ENCODE measurements at regions not wholly inside any gene's neighbourhood (a gene's known extent, or its start where the extent isn't known, plus 50 kb on each side); places are given as distances from the start of the nearest gene placed in this dataset.
"Not testable (repeated sequence)": the region's sequence is repeated elsewhere in the genome, so short reads cannot be mapped to it uniquely, and the experiment has no call there.

- TF ChIP-seq HMGXB4 (CRISPR knock-in tag; IDR thresholded peaks at IDR 0.05), result no peak
- TF ChIP-seq TEAD4 (CRISPR knock-in tag; IDR thresholded peaks at IDR 0.05), result no peak
Observed at GRCh38 chr1:68919075-68919474, 422.2 kb upstream of the DEPDC1 start (continued).

- peak; percentile 61 for DNase-seq (ENCODE audit: low spot score)
- H3K36me3 Mint-ChIP-seq; CTCF ChIA-PET; H3K4me1 Mint-ChIP-seq; H3K4me3 Mint-ChIP-seq; H3K9me3 Mint-ChIP-seq; ATAC-seq; H3K27me3 Mint-ChIP-seq (ENCODE audit: low read depth); POLR2A ChIA-PET: not testable (repeated sequence)
- peak overlapping the region; percentile 74; the same call in 1 of the 2 replicates for H3K27ac Mint-ChIP-seq
- peak; percentile 66; the same call in 1 of the 2 replicates for TF ChIP-seq ZNF281 (CRISPR knock-in tag; IDR thresholded peaks at IDR 0.05)
Observed at GRCh38 chr1:68923475-68924088, 426.7 kb upstream of the DEPDC1 start.

- no peak for DNase-seq (ENCODE audit: low spot score)
- ATAC-seq, result no peak
- ChIA-PET POLR2A (no interaction called here), CTCF (no interaction called here)
- no peak overlapping the region for H3K27ac Mint-ChIP-seq
- H3K9me3 Mint-ChIP-seq, result peaks cover 4% of the 10 kb centered on the region; the same call in 1 of the 2 replicates
- peaks cover 6% of the 10 kb centered on the region; the same call in 1 of the 2 replicates for H3K4me1 Mint-ChIP-seq
- H3K4me3 Mint-ChIP-seq, result no peak overlapping the region
- peaks cover 6% of the 10 kb centered on the region for H3K36me3 Mint-ChIP-seq
- no peaks in the 10 kb centered on the region; the same call in 1 of the 2 replicates for H3K27me3 Mint-ChIP-seq (ENCODE audit: low read depth)
- TF ChIP-seq ESRRA (CRISPR knock-in tag; IDR thresholded peaks at IDR 0.05; ENCODE audit: borderline replicate concordance), result no peak
- no peak for TF ChIP-seq MYBL2 (CRISPR knock-in tag; IDR thresholded peaks at IDR 0.05)
- no peak for TF ChIP-seq GABPB1 (CRISPR knock-in tag; IDR thresholded peaks at IDR 0.05)
- TF ChIP-seq ZNF396 (CRISPR knock-in tag; IDR thresholded peaks at IDR 0.05; ENCODE audit: borderline replicate concordance), result no peak
- TF ChIP-seq ELF4 (CRISPR knock-in tag; IDR thresholded peaks at IDR 0.05; ENCODE audit: low read depth), result no peak
- TF ChIP-seq GTF2I (CRISPR knock-in tag; conservative IDR thresholded peaks at IDR 0.05), result no peak
- TF ChIP-seq FOXP4 (CRISPR knock-in tag; IDR thresholded peaks at IDR 0.05), result no peak
- TF ChIP-seq ZNF263 (CRISPR knock-in tag; IDR thresholded peaks at IDR 0.05; ENCODE audit: low read depth), result no peak
- TF ChIP-seq ZNF121 (CRISPR knock-in tag; IDR thresholded peaks at IDR 0.05), result no peak
- no peak for TF ChIP-seq PRRX2 (CRISPR knock-in tag; IDR thresholded peaks at IDR 0.05)
- TF ChIP-seq ZNF416 (CRISPR knock-in tag; IDR thresholded peaks at IDR 0.05), result no peak
- TF ChIP-seq CTCF (IDR thresholded peaks at IDR 0.05), result no peak
- no peak for TF ChIP-seq PRDM15 (CRISPR knock-in tag; IDR thresholded peaks at IDR 0.05)
- TF ChIP-seq EMX1 (CRISPR knock-in tag; IDR thresholded peaks at IDR 0.05), result no peak
- no peak for TF ChIP-seq NFE2L1 (CRISPR knock-in tag; IDR thresholded peaks at IDR 0.05)
- TF ChIP-seq USF2 (CRISPR knock-in tag; IDR thresholded peaks at IDR 0.05), result no peak
- no peak for TF ChIP-seq USF1 (CRISPR knock-in tag; IDR thresholded peaks at IDR 0.05)
- no peak for TF ChIP-seq SMAD4 (CRISPR knock-in tag; IDR thresholded peaks at IDR 0.05)
Observed at GRCh38 chr1:68930101-68930500, 433.2 kb upstream of the DEPDC1 start.

Data from WTC11 (cell line).